B cell (primary cell): ENCODE measurements at regions not wholly inside any gene's neighbourhood (a gene's known extent, or its start where the extent isn't known, plus 50 kb on each side); places are given as distances from the start of the nearest gene placed in this dataset.

Source experiments
- ATAC-seq: fragments of 200-7000 bp; cut with Tn5 transposase; one replicate; pipeline ENCODE4 v1.10.0; 2021; ENCODE audit warnings: low read depth, mild to moderate bottlenecking, moderate number of reproducible peaks, moderate library complexity
- CTCF ChIA-PET: fragments of 350-600 bp; sonication (Branson Sonifier 250); formaldehyde crosslinking; loops from one replicate; lab custom pipeline; 2021; ENCODE audit warnings: antibody characterized with exemption, inconsistent platforms; lab: Charles Lee
- POLR2A ChIA-PET: fragments of 350-600 bp; sonication (Branson Sonifier 250); formaldehyde crosslinking; loops from one replicate; lab custom pipeline; 2021; ENCODE audit warnings: antibody characterized with exemption; lab: Charles Lee
- DNase-seq: peaks from one replicate; pipeline ENCODE4 v3.0.0; 2013
- H2AFZ ChIP-seq: 2 replicates; pipeline ENCODE4 v1.6.1; 2012; ENCODE audit warnings: mild to moderate bottlenecking, low read depth, low read length; ENCODE audit not compliant: insufficient read depth, poor library complexity, severe bottlenecking
- H3K27ac ChIP-seq, 2 donors: 1 replicate in 1 of 2; 2 replicates in 1 of 2; pipeline ENCODE4 v1.5.1; 2012 to 2013; ENCODE audit warnings: low read length in 2 of 2, mild to moderate bottlenecking in 2 of 2, moderate library complexity in 1 of 2
- H3K27me3 ChIP-seq, 4 experiments: fragments of 200-600 bp in 1 of 4; sonication (generic) in 1 of 4; replicated peaks in 1 of 4; 1 replicate in 2 of 4; 2 replicates in 2 of 4; pipeline versions ENCODE4 v1.6.1 to v1.7.0; 2013 to 2016; ENCODE audit warnings: low read length in 3 of 4, mild to moderate bottlenecking in 2 of 4, mixed read lengths in 1 of 4, moderate library complexity in 1 of 4; ENCODE audit not compliant: insufficient read depth in 4 of 4, control insufficient read depth in 3 of 4; ENCODE audit errors: control extremely low read depth in 1 of 4
- H3K36me3 ChIP-seq, 2 experiments: replicated peaks in 1 of 2; 1 replicate in 1 of 2; 2 replicates in 1 of 2; pipeline versions ENCODE4 v1.6.1 to v1.7.1; 2013; ENCODE audit warnings: low read length in 1 of 2; ENCODE audit not compliant: insufficient read depth in 2 of 2, control insufficient read depth in 1 of 2; ENCODE audit errors: control extremely low read depth in 1 of 2, extremely low read depth in 1 of 2
- H3K4me1 ChIP-seq, 2 donors: fragments of 200-600 bp in 1 of 2; sonication (generic) in 1 of 2; 1 replicate in 1 of 2; 2 replicates in 1 of 2; pipeline versions ENCODE4 v1.5.1 to v1.6.1; 2013 to 2017; ENCODE audit warnings: low read length in 2 of 2; ENCODE audit not compliant: control insufficient read depth in 2 of 2, insufficient read depth in 2 of 2
- H3K4me2 ChIP-seq: replicated peaks from 2 replicates; pipeline ENCODE3; 2012; ENCODE audit warnings: mild to moderate bottlenecking, low read depth, low read length; ENCODE audit not compliant: poor library complexity, severe bottlenecking
- H3K4me3 ChIP-seq, 5 experiments: fragments of 200-600 bp in 1 of 5; sonication (generic) in 1 of 5; 1 replicate in 3 of 5; 2 replicates in 2 of 5; pipeline versions ENCODE4 v1.5.1 to v1.7.0; 2011 to 2016; ENCODE audit warnings: low read length in 4 of 5, mild to moderate bottlenecking in 4 of 5, low read depth in 2 of 5, control low read depth in 1 of 5, moderate library complexity in 1 of 5; ENCODE audit not compliant: insufficient read depth in 1 of 5; ENCODE audit errors: control extremely low read depth in 1 of 5, extremely low read depth in 1 of 5
- H3K79me2 ChIP-seq: fragments of 200-600 bp; sonication (generic); one replicate; pipeline ENCODE4 v1.6.0; 2016; ENCODE audit warnings: low read length; ENCODE audit not compliant: control insufficient read depth, insufficient read depth
- H3K9ac ChIP-seq: fragments of 200-600 bp; sonication (generic); 2 replicates; pipeline ENCODE4 v1.6.1; 2017; ENCODE audit warnings: mild to moderate bottlenecking, low read length, moderate library complexity
- H3K9me3 ChIP-seq, 3 donors: one replicate each; pipeline versions ENCODE4 v1.6.1 to v1.7.1; 2013; ENCODE audit warnings: low read length in 2 of 3; ENCODE audit not compliant: control insufficient read depth in 2 of 3, insufficient read depth in 1 of 3; ENCODE audit errors: control extremely low read depth in 1 of 3
- H4K20me1 ChIP-seq: 2 replicates; pipeline ENCODE4 v1.6.0; 2012; ENCODE audit warnings: mild to moderate bottlenecking, low read length; ENCODE audit not compliant: insufficient read depth, control insufficient read depth, poor library complexity, severe bottlenecking
- H3K27ac Mint-ChIP-seq: one replicate; pipeline ENCODE4 v1.8.0; 2021; ENCODE audit warnings: mixed read lengths
- H3K27me3 Mint-ChIP-seq: one replicate; pipeline ENCODE4 v1.8.0; 2021; ENCODE audit warnings: mixed read lengths
- H3K4me1 Mint-ChIP-seq: one replicate; pipeline ENCODE4 v1.8.0; 2021; ENCODE audit warnings: mixed read lengths
- H3K4me3 Mint-ChIP-seq: one replicate; pipeline ENCODE4 v1.8.0; 2021; ENCODE audit warnings: mixed read lengths
- H3K9me3 Mint-ChIP-seq: one replicate; pipeline ENCODE4 v1.8.0; 2022; ENCODE audit warnings: mixed read lengths; ENCODE audit not compliant: insufficient read depth
- CTCF ChIP-seq: fragments of 200-600 bp; IDR thresholded peaks from one replicate; pipeline ENCODE4 v1.8.0; 2022; ENCODE audit warnings: antibody characterized with exemption, mild to moderate bottlenecking
- EZH2 ChIP-seq: IDR thresholded peaks from 2 replicates; pipeline ENCODE4 v1.6.1; 2012; ENCODE audit warnings: borderline replicate concordance, low read depth, mild to moderate bottlenecking, moderate library complexity, low read length; ENCODE audit not compliant: insufficient read depth, poor library complexity, severe bottlenecking
- intact Hi-C: fragments of 100-400 bp; cut with micrococcal nuclease; formaldehyde crosslinking; loops from one replicate; pipeline ENCODE4 v1.10.0; 2022

DNA sequence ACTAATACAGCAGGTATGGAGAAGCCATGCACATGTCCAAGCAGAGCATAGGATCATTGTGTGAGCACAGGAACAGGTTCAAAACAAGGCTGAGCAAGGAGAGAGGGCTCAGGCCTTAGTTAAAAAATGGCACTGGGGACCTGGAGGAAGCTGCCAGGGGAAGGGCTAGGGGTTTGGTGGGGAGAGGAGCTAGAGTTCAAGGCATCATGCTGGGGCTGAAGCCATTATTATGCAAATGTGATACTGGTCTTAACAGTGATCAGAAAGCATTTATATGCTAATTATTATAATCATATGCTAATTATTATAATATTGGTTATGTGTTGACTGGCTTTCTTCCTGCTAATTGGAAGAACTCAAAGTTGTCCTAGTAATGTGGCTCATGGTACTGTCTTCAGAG lies 546.0 kb upstream of the CFAP20DC start:
- no peak overlapping the region for H3K4me2 ChIP-seq
- peaks cover 0 to 3% (median 0%) of the 10 kb centered on the region in 3 donors for H3K9me3 ChIP-seq
- Mint-ChIP-seq H3K4me3 (no peak overlapping the region), H3K27ac (no peak overlapping the region), H3K27me3 (peaks cover 7% of the 10 kb centered on the region), H3K4me1 (no peaks in the 10 kb centered on the region), H3K9me3 (no peaks in the 10 kb centered on the region)
- TF ChIP-seq CTCF (no peak), EZH2 (no peak)
- no peak overlapping the region for H3K27ac ChIP-seq
- intact Hi-C loops = no loop called here
- H3K4me3 ChIP-seq = no peak overlapping the region
- DNase-seq = no peak
- ATAC-seq = no peak
- no peaks in the 10 kb centered on the region for H3K79me2 ChIP-seq
- H3K27me3 ChIP-seq = no peaks in the 10 kb centered on the region
- H3K9ac ChIP-seq = no peak overlapping the region
- ChIA-PET CTCF (interaction anchor here (1.1 to 1.5 kb wide), 2 partner anchors 18 to 20 kb away, joined by 3 to 4 read pairs; no protein-coding TSS in a partner anchor), POLR2A (no interaction called here)
- no peaks in the 10 kb centered on the region for H3K36me3 ChIP-seq
- H2AFZ ChIP-seq = no peak overlapping the region
- no peaks in the 10 kb centered on the region for H4K20me1 ChIP-seq
- no peaks in the 10 kb centered on the region for H3K4me1 ChIP-seq

DNA sequence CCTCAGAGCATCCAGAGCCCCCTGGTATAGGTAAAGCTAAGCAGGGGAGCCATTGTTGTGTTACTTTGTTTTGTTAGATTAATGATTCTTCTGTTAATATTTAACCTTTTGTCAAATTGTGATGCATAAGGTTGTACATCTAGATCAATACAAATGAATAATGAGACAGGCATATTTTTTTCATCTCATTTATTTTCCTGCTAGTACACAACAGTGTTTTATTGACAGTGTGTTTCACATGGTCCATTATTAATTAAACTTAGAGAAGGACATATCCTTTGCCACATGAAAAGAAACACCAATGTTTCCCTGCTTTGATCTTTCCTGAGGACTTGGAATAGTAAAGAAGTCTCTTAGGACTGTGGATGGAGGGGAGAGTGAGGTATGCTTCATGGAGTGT lies 543.6 kb upstream of the CFAP20DC start:
- DNase-seq (no peak), ATAC-seq (no peak)
- no peak for TF ChIP-seq EZH2
- TF ChIP-seq CTCF = no peak
- H3K4me2 ChIP-seq = no peak overlapping the region
- Mint-ChIP-seq H3K27ac (no peak overlapping the region), H3K27me3 (peaks cover 4% of the 10 kb centered on the region), H3K4me3 (no peak overlapping the region), H3K4me1 (no peaks in the 10 kb centered on the region), H3K9me3 (no peaks in the 10 kb centered on the region)
- POLR2A ChIA-PET = no interaction called here
- no peak overlapping the region for H3K4me3 ChIP-seq
- no peaks in the 10 kb centered on the region for H3K79me2 ChIP-seq
- H3K27ac ChIP-seq = no peak overlapping the region
- no peaks in the 10 kb centered on the region for H4K20me1 ChIP-seq
- intact Hi-C loops = no loop called here
- H3K9ac ChIP-seq = no peak overlapping the region
- H3K9me3 ChIP-seq = peaks cover 0 to 3% (median 0%) of the 10 kb centered on the region in 3 donors
- H3K4me1 ChIP-seq = no peaks in the 10 kb centered on the region
- no peaks in the 10 kb centered on the region for H3K27me3 ChIP-seq
- no peaks in the 10 kb centered on the region for H3K36me3 ChIP-seq
- no peak overlapping the region for H2AFZ ChIP-seq
- CTCF ChIA-PET = interaction anchor here (2.8 kb wide), 1 partner anchor 18 kb away, joined by 10 read pairs; no protein-coding TSS in a partner anchor
